Ovary (tissue), 7 donors: ENCODE measurements at regions not wholly inside any gene's neighbourhood (a gene's known extent, or its start where the extent isn't known, plus 50 kb on each side); places are given as distances from the start of the nearest gene placed in this dataset.

Experiments
- DNase-seq, 5 donors: peaks; one replicate each; pipeline ENCODE4 v3.0.0-alpha.2; 2019 to 2020
- H3K27ac ChIP-seq, 2 donors: fragments of 200-600 bp; one replicate each; pipeline versions ENCODE4 v1.5.1 to v1.8.0; 2019 to 2022
- H3K27me3 ChIP-seq: fragments of 200-600 bp; one replicate; pipeline ENCODE4 v1.8.0; 2022
- H3K36me3 ChIP-seq: fragments of 200-600 bp; sonication (generic); one replicate; pipeline ENCODE4 v1.5.1; 2019
- H3K4me1 ChIP-seq: one replicate; pipeline ENCODE4 v1.8.1; 2013; ENCODE audit warnings: mild to moderate bottlenecking, moderate library complexity; ENCODE audit not compliant: insufficient read depth
- H3K4me3 ChIP-seq: fragments of 200-600 bp; sonication (generic); one replicate; pipeline ENCODE4 v1.5.1; 2017
- H3K9me3 ChIP-seq, 2 donors: fragments of 200-600 bp in 1 of 2; sonication (generic) in 1 of 2; one replicate each; pipeline versions ENCODE4 v1.5.1 to v1.8.1; 2013 to 2019; ENCODE audit warnings: mild to moderate bottlenecking in 1 of 2, moderate library complexity in 1 of 2
- CTCF ChIP-seq, 3 donors: fragments of 450-650 bp in 2 of 3; fragments of 200-600 bp in 1 of 3; IDR thresholded peaks; one replicate each; pipeline versions ENCODE4 v1.5.1 to v1.8.0; 2016 to 2022; ENCODE audit warnings: antibody characterized with exemption in 3 of 3, mild to moderate bottlenecking in 1 of 3
- EP300 ChIP-seq: sonication (generic); formaldehyde crosslinking; IDR thresholded peaks from one replicate; pipeline ENCODE4 v1.6.1; 2017; ENCODE audit warnings: antibody characterized with exemption
- POLR2A ChIP-seq: fragments of 450-650 bp; IDR thresholded peaks from one replicate; pipeline ENCODE4 v1.6.1; 2017; ENCODE audit warnings: antibody characterized with exemption, mild to moderate bottlenecking, moderate library complexity
- WGBS, 3 donors: extraction: QIAGEN DNeasy Blood & Tissue Kit in 1 of 3; methylation state at CpG; one replicate each; pipeline versions ENCODE4 v1.1.5 to v1.1.7; 2013 to 2017; 5-methylcytosine and 5-hydroxymethylcytosine counted together
- intact Hi-C, 4 donors: fragments of 100-400 bp; cut with DNase I; formaldehyde crosslinking; loops; one replicate each; pipeline versions ENCODE4 v1.11.0 to v1.15.1; 2022 to 2023
- donor health status: DM: no; HTN: no; CAD: no; lungs with moderate emphysema.
- donor health status: DM: no; HTN: no; CAD: no.
- donor health status: Bipolar disorder and iron deficiency.
- donor health status: DM: no; HTN: no; CAD: no.
- donor health status: DM: yes; HTN: yes; CAD: no.

- no peak overlapping the region for H3K27ac ChIP-seq
- no peaks in the 10 kb centered on the region for H3K36me3 ChIP-seq
- no peak overlapping the region for H3K4me3 ChIP-seq
- intact Hi-C loops: no loop called here
- peaks cover 2% of the 10 kb centered on the region for H3K4me1 ChIP-seq
- no peak for TF ChIP-seq POLR2A
- no peak for TF ChIP-seq CTCF (IDR thresholded peaks at IDR 0.05)
- TF ChIP-seq EP300: no peak
- no peak for DNase-seq
- no peaks in the 10 kb centered on the region for H3K27me3 ChIP-seq
- no peaks in the 10 kb centered on the region for H3K9me3 ChIP-seq
Observed at GRCh38 chr5:163608621-163609020, 103.2 kb downstream of the MAT2B start.

GRCh38 chr5:163609910-163610309 lies 104.5 kb downstream of the MAT2B start:
- H3K36me3 ChIP-seq: no peaks in the 10 kb centered on the region
- H3K9me3 ChIP-seq: no peaks in the 10 kb centered on the region
- no peaks in the 10 kb centered on the region for H3K27me3 ChIP-seq
- H3K4me1 ChIP-seq: peaks cover 2% of the 10 kb centered on the region
- intact Hi-C loops: no loop called here
- H3K27ac ChIP-seq: no peak overlapping the region
- no peak for TF ChIP-seq POLR2A
- no peak for TF ChIP-seq CTCF (IDR thresholded peaks at IDR 0.05)
- no peak for TF ChIP-seq EP300
- no peak for DNase-seq
- no peak overlapping the region for H3K4me3 ChIP-seq
- WGBS, 3 donors: 91 to 95% (median 93%) methylated on average over 1 of the region's 1 CpG

GRCh38 chr5:163612358-163613149 lies 107.1 kb downstream of the MAT2B start:
- peaks cover 2% of the 10 kb centered on the region for H3K4me1 ChIP-seq
- WGBS, 3 donors: 45 to 48% (median 47%) methylated on average over 8 of the region's 8 CpGs
- no peaks in the 10 kb centered on the region for H3K9me3 ChIP-seq
- no peak for DNase-seq
- no peaks in the 10 kb centered on the region for H3K27me3 ChIP-seq
- TF ChIP-seq EP300: no peak
- TF ChIP-seq CTCF (IDR thresholded peaks at IDR 0.05): no peak
- TF ChIP-seq POLR2A: no peak
- H3K4me3 ChIP-seq: no peak overlapping the region
- H3K27ac ChIP-seq: no peak overlapping the region
- no peaks in the 10 kb centered on the region for H3K36me3 ChIP-seq
- intact Hi-C loops: no loop called here

GRCh38 chr5:163613150-163613442 lies 107.7 kb downstream of the MAT2B start:
- H3K4me1 ChIP-seq: peaks cover 2% of the 10 kb centered on the region
- 2 to 10% (median 4%) methylated on average over 4 of the region's 4 CpGs for WGBS, 3 donors
- no peak for TF ChIP-seq EP300
- H3K27ac ChIP-seq: no peak overlapping the region
- H3K27me3 ChIP-seq: no peaks in the 10 kb centered on the region
- no peaks in the 10 kb centered on the region for H3K36me3 ChIP-seq
- intact Hi-C loops: no loop called here
- DNase-seq: no peak
- no peaks in the 10 kb centered on the region for H3K9me3 ChIP-seq
- H3K4me3 ChIP-seq: no peak overlapping the region

- TF ChIP-seq POLR2A (no peak), CTCF (IDR thresholded peaks at IDR 0.05) (no peak), EP300 (no peak)
- no peak overlapping the region for H3K27ac ChIP-seq
- H3K4me3 ChIP-seq: no peak overlapping the region
- H3K9me3 ChIP-seq: no peaks in the 10 kb centered on the region
- no peaks in the 10 kb centered on the region for H3K27me3 ChIP-seq
- H3K4me1 ChIP-seq: peaks cover 2% of the 10 kb centered on the region
- WGBS, 3 donors: 26 to 31% (median 28%) methylated on average over 3 of the region's 3 CpGs
- H3K36me3 ChIP-seq: no peaks in the 10 kb centered on the region
- DNase-seq: no peak
- intact Hi-C loops: no loop called here
Observed at GRCh38 chr5:163614787-163615186, 109.4 kb downstream of the MAT2B start.
